ENCODE measurements at regions not wholly inside any gene's neighbourhood (a gene's known extent, or its start where the extent isn't known, plus 50 kb on each side); places are given as distances from the start of the nearest gene placed in this dataset.
"Not testable (repeated sequence)": the region's sequence is repeated elsewhere in the genome, so short reads cannot be mapped to it uniquely, and the experiment has no call there.

- no peak for DNase-seq
These were observed 123.4 kb upstream of the IFNE start for GRCh38 chr9:21605489-21605931.

- DNase-seq = no peak
These were observed 125.5 kb upstream of the IFNE start for GRCh38 chr9:21607576-21607975.

GRCh38 chr9:21608200-21608599 lies 126.1 kb upstream of the IFNE start:
- no peak for DNase-seq

GRCh38 chr9:21609506-21609905 lies 127.4 kb upstream of the IFNE start:
- no peak for DNase-seq

- DNase-seq = no peak
These were observed 129.8 kb upstream of the IFNE start for GRCh38 chr9:21611891-21612290.

- no peak for DNase-seq
These were observed 132.9 kb upstream of the IFNE start for GRCh38 chr9:21615018-21615417.

GRCh38 chr9:21615446-21615845 lies 133.3 kb upstream of the IFNE start:
- no peak for DNase-seq

- DNase-seq = peak; percentile 75
These were observed 134.1 kb upstream of the IFNE start for GRCh38 chr9:21616082-21616778.

- no peak for DNase-seq
These were observed 142.8 kb upstream of the IFNE start for GRCh38 chr9:21624675-21625644.

GRCh38 chr9:21626493-21626892 lies 144.4 kb upstream of the IFNE start:
- DNase-seq = no peak

- DNase-seq = not testable (repeated sequence)
These were observed 146.8 kb upstream of the IFNE start for GRCh38 chr9:21628954-21629353.

- no peak for DNase-seq
These were observed 152.8 kb upstream of the IFNE start for GRCh38 chr9:21634951-21635350.

- no peak for DNase-seq
These were observed 156.0 kb upstream of the IFNE start for GRCh38 chr9:21638104-21638503.

- no peak for DNase-seq
These were observed 149.3 kb upstream of the MTAP start for GRCh38 chr9:21653091-21653490.

GRCh38 chr9:21653589-21653988 lies 148.8 kb upstream of the MTAP start:
- DNase-seq = no peak

GRCh38 chr9:21656776-21657674 lies 145.4 kb upstream of the MTAP start:
- DNase-seq = no peak

- DNase-seq = no peak
These were observed 144.3 kb upstream of the MTAP start for GRCh38 chr9:21657966-21658667.

- no peak for DNase-seq
These were observed 141.5 kb upstream of the MTAP start for GRCh38 chr9:21660976-21661375.

GRCh38 chr9:21661626-21662025 lies 140.8 kb upstream of the MTAP start:
- no peak for DNase-seq

GRCh38 chr9:21668516-21668915 lies 133.9 kb upstream of the MTAP start:
- no peak for DNase-seq

GRCh38 chr9:21669701-21670100 lies 132.7 kb upstream of the MTAP start:
- no peak for DNase-seq

GRCh38 chr9:21670374-21670773 lies 132.1 kb upstream of the MTAP start:
- no peak for DNase-seq

Measured in amniotic stem cell (primary cell).